AG09309 (cell line): ENCODE measurements at regions not wholly inside any gene's neighbourhood (a gene's known extent, or its start where the extent isn't known, plus 50 kb on each side); places are given as distances from the start of the nearest gene placed in this dataset.

ENCODE experiments used
- DNase-seq: peaks from one replicate; pipeline ENCODE4 v3.0.0-alpha.2; 2010; ENCODE audit warnings: low read depth
- H3K4me3 ChIP-seq: 2 replicates; pipeline ENCODE4 v1.5.1; 2011; ENCODE audit warnings: mild to moderate bottlenecking, low read depth, low read length, moderate library complexity; ENCODE audit not compliant: control insufficient read depth
- TF ChIP-seq, protein P1 (sequence below): IDR thresholded peaks from 2 replicates; pipeline ENCODE4 v1.5.1; 2011; ENCODE audit warnings: mild to moderate bottlenecking, low read depth, low read length, inconsistent platforms; ENCODE audit not compliant: insufficient read depth, control insufficient read depth; ENCODE audit errors: missing control alignments

DNA sequence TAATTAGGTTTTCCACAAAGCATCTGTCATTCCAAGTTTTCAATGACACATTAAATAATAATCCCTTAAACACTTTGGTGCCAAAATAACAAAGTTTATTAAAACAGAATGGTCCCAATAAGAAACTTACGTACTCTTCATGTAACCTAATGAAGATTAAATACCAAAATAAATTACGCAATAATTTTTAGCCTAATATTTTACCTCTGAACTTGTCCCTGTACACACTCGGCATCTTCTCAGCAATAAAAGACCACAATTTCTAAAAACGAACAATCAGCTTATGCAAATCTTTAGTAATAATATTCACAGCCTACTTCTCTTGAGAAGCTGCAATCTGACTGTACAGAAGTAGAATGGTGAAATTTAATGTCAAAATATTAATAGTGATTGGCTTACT lies 163.6 kb downstream of the ZDHHC21 start:
- H3K4me3 ChIP-seq, result no peak overlapping the region
- TF ChIP-seq, protein P1, sequence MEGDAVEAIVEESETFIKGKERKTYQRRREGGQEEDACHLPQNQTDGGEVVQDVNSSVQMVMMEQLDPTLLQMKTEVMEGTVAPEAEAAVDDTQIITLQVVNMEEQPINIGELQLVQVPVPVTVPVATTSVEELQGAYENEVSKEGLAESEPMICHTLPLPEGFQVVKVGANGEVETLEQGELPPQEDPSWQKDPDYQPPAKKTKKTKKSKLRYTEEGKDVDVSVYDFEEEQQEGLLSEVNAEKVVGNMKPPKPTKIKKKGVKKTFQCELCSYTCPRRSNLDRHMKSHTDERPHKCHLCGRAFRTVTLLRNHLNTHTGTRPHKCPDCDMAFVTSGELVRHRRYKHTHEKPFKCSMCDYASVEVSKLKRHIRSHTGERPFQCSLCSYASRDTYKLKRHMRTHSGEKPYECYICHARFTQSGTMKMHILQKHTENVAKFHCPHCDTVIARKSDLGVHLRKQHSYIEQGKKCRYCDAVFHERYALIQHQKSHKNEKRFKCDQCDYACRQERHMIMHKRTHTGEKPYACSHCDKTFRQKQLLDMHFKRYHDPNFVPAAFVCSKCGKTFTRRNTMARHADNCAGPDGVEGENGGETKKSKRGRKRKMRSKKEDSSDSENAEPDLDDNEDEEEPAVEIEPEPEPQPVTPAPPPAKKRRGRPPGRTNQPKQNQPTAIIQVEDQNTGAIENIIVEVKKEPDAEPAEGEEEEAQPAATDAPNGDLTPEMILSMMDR, result no peak
- no peak for DNase-seq

DNA sequence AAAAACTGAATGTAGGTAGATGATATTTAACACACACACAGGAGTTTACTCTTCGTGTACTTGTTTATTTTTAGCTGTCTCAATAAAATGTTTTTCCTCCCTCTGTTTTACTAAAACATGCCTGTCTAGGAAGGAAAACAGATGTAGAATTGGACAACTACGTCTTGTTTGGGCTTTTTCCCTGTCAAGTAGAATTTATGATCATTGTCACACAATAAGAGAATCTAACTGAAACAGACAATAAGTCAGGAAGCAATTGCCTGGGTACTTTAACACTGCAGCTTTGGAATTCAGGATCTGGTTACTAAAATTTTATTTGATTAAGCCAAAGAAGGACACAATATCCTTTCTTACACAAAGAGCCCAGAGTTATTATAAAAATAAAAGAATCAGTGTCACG lies 164.2 kb downstream of the ZDHHC21 start:
- H3K4me3 ChIP-seq, result no peak overlapping the region
- TF ChIP-seq, protein P1, result no peak
- no peak for DNase-seq

DNA sequence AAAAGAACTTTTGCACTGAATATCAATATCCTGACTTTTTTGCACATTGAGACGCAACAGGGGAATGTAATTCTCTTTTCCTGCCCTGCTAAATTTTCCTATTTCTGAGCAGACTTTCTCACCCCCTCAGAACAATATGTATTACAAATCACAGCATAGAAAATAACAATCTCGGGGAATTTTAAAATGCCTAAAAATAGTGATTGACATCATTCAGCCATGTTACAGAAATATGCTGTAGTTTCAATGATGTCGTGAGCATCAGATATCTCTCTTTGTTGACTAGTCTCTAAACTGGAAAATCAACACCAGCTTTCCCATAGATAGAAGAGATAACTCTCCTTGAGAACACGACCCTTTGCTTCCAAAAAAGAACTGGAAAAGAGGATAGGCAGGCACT lies 166.7 kb downstream of the ZDHHC21 start:
- TF ChIP-seq, protein P1, result no peak
- DNase-seq, result no peak
- no peak overlapping the region for H3K4me3 ChIP-seq

DNA sequence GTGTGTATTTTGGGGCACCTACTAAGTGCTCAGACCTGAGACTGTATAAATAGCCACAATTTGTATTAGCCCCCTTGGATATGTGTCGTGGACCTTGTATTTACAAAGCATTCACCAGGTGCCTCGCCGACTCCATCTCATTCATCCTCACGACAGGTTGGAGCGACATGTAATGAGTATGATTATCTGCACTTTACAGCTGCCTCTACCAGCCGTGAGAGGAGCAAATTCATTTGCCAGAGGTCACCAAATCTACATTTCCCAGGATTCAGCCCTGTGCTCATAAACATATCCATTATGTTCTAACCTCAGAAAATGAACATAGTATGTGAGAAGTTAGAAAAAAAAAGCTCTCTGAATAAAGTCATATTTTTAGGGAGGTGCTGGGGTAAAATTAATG lies 167.4 kb downstream of the ZDHHC21 start:
- H3K4me3 ChIP-seq, result no peak overlapping the region
- DNase-seq, result no peak
- TF ChIP-seq, protein P1, result no peak

DNA sequence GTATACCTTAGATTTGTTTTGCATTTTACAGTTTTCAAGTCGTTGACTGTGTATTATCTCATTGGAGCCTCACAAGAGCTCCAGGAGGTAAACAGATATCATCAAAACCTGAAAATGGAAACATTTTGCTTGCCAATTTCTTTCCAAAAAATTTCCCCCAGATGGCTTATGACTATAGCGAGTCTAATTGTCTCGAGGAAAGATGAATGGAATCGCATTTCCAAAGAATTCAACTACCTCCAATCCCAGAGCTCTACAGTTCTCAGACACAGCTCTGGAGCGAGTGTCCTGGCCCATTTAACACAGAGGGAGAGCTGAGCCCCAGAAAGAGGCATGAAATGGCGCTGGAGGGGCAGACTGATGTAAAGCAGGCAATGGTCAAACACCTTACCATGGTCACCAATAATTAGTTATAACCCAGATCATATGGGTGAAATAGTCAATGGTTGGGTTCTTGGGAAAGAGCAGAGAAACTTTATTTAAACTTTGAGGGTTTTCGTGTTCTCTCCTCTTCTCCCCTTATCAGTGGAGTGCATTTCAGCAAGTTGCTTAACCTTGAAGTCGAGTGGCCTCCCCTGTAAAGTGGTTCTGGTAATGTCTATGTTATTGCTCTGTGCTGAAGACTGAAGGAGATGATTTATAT lies 168.2 kb downstream of the ZDHHC21 start:
- H3K4me3 ChIP-seq, result no peak overlapping the region
- TF ChIP-seq, protein P1, result no peak
- no peak for DNase-seq

DNA sequence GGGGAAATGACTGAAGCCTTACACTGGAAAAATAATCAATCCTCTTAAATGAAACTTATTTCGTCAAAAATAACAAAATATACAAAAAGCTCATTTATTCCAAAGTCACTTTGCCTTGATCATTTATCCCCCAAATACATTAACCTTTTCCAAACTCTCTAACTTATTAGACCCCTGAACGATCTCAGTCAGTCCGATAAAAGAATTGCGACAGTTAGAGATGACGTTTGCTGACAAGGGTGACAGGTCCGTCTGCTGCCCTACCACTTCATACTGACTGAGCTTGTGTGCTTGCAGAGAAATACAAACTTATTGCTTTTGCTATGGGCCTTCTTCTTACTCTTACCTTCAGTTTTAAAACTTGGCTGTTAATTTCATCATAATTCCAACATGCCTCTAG lies 169.7 kb downstream of the ZDHHC21 start:
- TF ChIP-seq, protein P1, result no peak
- DNase-seq, result no peak
- H3K4me3 ChIP-seq, result no peak overlapping the region
